ENCODE measurements at regions not wholly inside any gene's neighbourhood (a gene's known extent, or its start where the extent isn't known, plus 50 kb on each side); places are given as distances from the start of the nearest gene placed in this dataset.
A peak's percentile ranks its signal among the peaks of the same experiment; 100 is the strongest.

GRCh38 chr9:91044354-91044753 lies 242.7 kb downstream of the SYK start:
- intact Hi-C loops (cut with DNase I): no loop called here
- Histone ChIP-seq H3K9me3 (replicated peaks in 1 of 3) (no peaks in the 10 kb centered on the region), H3K27me3 (no peaks in the 10 kb centered on the region), H3K27ac (no peak overlapping the region), H3K4me1 (replicated peaks in 1 of 2) (no peaks in the 10 kb centered on the region), H3K4me3 (no peak overlapping the region), H3K36me3 (replicated peaks in 1 of 2) (no peaks in the 10 kb centered on the region)
- 76 to 83% (median 78%) methylated on average over 3 of the region's 3 CpGs; no CpG with 5 or more reads in 1 of the 4 donors for WGBS, 4 donors
- DNase-seq: peak in 1 of 7 donors; percentile 31
- TF ChIP-seq POLR2A (IDR thresholded peaks at IDR 0.05) (no peak), CTCF (IDR thresholded peaks at IDR 0.05) (no peak)

- Histone ChIP-seq H3K4me1 (replicated peaks in 1 of 2) (no peaks in the 10 kb centered on the region), H3K27me3 (no peaks in the 10 kb centered on the region), H3K4me3 (no peak overlapping the region), H3K36me3 (replicated peaks in 1 of 2) (no peaks in the 10 kb centered on the region), H3K27ac (no peak overlapping the region), H3K9me3 (replicated peaks in 1 of 3) (no peaks in the 10 kb centered on the region)
- DNase-seq: no peak
- WGBS, 4 donors: 69 to 80% (median 73%) methylated on average over 2 of the region's 2 CpGs
- intact Hi-C loops (cut with DNase I): no loop called here
- TF ChIP-seq POLR2A (IDR thresholded peaks at IDR 0.05) (no peak), CTCF (IDR thresholded peaks at IDR 0.05) (no peak)
These were observed 243.4 kb downstream of the SYK start for GRCh38 chr9:91045041-91045440.

GRCh38 chr9:91047529-91047928 lies 245.9 kb downstream of the SYK start:
- Histone ChIP-seq H3K27ac (no peak overlapping the region), H3K36me3 (replicated peaks in 1 of 2) (no peaks in the 10 kb centered on the region), H3K4me3 (no peak overlapping the region), H3K27me3 (no peaks in the 10 kb centered on the region), H3K4me1 (replicated peaks in 1 of 2) (no peaks in the 10 kb centered on the region), H3K9me3 (replicated peaks in 1 of 3) (no peaks in the 10 kb centered on the region)
- intact Hi-C loops (cut with DNase I): no loop called here
- 63 to 73% (median 68%) methylated on average over 5 of the region's 5 CpGs for WGBS, 4 donors
- TF ChIP-seq CTCF (IDR thresholded peaks at IDR 0.05) (no peak), POLR2A (IDR thresholded peaks at IDR 0.05) (no peak)
- no peak for DNase-seq

GRCh38 chr9:91047993-91048607 lies 246.5 kb downstream of the SYK start:
- Histone ChIP-seq H3K9me3 (replicated peaks in 1 of 3) (no peaks in the 10 kb centered on the region), H3K4me3 (no peak overlapping the region), H3K4me1 (replicated peaks in 1 of 2) (no peaks in the 10 kb centered on the region), H3K27ac (no peak overlapping the region), H3K27me3 (no peaks in the 10 kb centered on the region), H3K36me3 (replicated peaks in 1 of 2) (no peaks in the 10 kb centered on the region)
- TF ChIP-seq POLR2A (IDR thresholded peaks at IDR 0.05): no peak
- TF ChIP-seq CTCF (IDR thresholded peaks at IDR 0.05): no peak
- WGBS, 4 donors: 79 to 82% (median 80%) methylated on average over 9 of the region's 9 CpGs
- intact Hi-C loops (cut with DNase I): no loop called here
- DNase-seq: no peak
